ENCODE measurements at regions not wholly inside any gene's neighbourhood (a gene's known extent, or its start where the extent isn't known, plus 50 kb on each side); places are given as distances from the start of the nearest gene placed in this dataset.
"Not testable (repeated sequence)": the region's sequence is repeated elsewhere in the genome, so short reads cannot be mapped to it uniquely, and the experiment has no call there.

GRCh38 chr1:182248721-182249120, 142.9 kb downstream of the GLUL start:
- no peaks in the 10 kb centered on the region for H3K9me3 ChIP-seq
- no peaks in the 10 kb centered on the region for H3K36me3 ChIP-seq
- no peak for DNase-seq
- intact Hi-C loops (cut with DNase I) = no loop called here
- no peak for FAIRE-seq
- WGBS, 2 donors = 82 to 85% methylated on average over 5 of the region's 5 CpGs
- H3K4me1 ChIP-seq = no peaks in the 10 kb centered on the region
- no peaks in the 10 kb centered on the region for H3K27me3 ChIP-seq
- H3K27ac ChIP-seq = no peak overlapping the region
- TF ChIP-seq CTCF (IDR thresholded peaks at IDR 0.05) = no peak
- H3K4me3 ChIP-seq = no peak overlapping the region
- ATAC-seq = no peak

- H3K36me3 ChIP-seq; H3K4me3 ChIP-seq; H3K27me3 ChIP-seq; H3K9me3 ChIP-seq; DNase-seq; ATAC-seq; H3K4me1 ChIP-seq; intact Hi-C loops (cut with DNase I); FAIRE-seq; H3K27ac ChIP-seq: not testable (repeated sequence)
- 90 to 100% methylated on average over 2 of the region's 2 CpGs for WGBS, 2 donors
These were observed 143.8 kb downstream of the GLUL start for GRCh38 chr1:182247813-182248212.

GRCh38 chr1:182246783-182247182, 144.8 kb downstream of the GLUL start:
- Histone ChIP-seq H3K9me3 (no peaks in the 10 kb centered on the region), H3K4me1 (no peaks in the 10 kb centered on the region), H3K27ac (no peak overlapping the region), H3K27me3 (no peaks in the 10 kb centered on the region), H3K4me3 (no peak overlapping the region), H3K36me3 (no peaks in the 10 kb centered on the region)
- WGBS, 2 donors = 68 to 88% methylated on average over 5 of the region's 5 CpGs
- peak in 2 of 6 donors; percentile 33 to 45 for DNase-seq
- FAIRE-seq = no peak
- no peak for TF ChIP-seq CTCF (IDR thresholded peaks at IDR 0.05)
- peak in 1 of 4 donors; percentile 32 for ATAC-seq
- intact Hi-C loops (cut with DNase I) = no loop called here

GRCh38 chr1:182245040-182245439, 146.6 kb downstream of the GLUL start:
- FAIRE-seq = no peak
- 97 to 100% methylated on average over 4 of the region's 4 CpGs for WGBS, 2 donors
- H3K4me1 ChIP-seq = no peaks in the 10 kb centered on the region
- H3K27me3 ChIP-seq = no peaks in the 10 kb centered on the region
- H3K27ac ChIP-seq = no peak overlapping the region
- DNase-seq = no peak
- no peak for ATAC-seq
- no peaks in the 10 kb centered on the region for H3K9me3 ChIP-seq
- H3K4me3 ChIP-seq = no peak overlapping the region
- TF ChIP-seq CTCF (IDR thresholded peaks at IDR 0.05) = no peak
- intact Hi-C loops (cut with DNase I) = no loop called here
- no peaks in the 10 kb centered on the region for H3K36me3 ChIP-seq

GRCh38 chr1:182244451-182244850, 147.1 kb downstream of the GLUL start:
- intact Hi-C loops (cut with DNase I) = no loop called here
- no peak for TF ChIP-seq CTCF (IDR thresholded peaks at IDR 0.05)
- WGBS, 2 donors = 90 to 96% methylated on average over 2 of the region's 2 CpGs
- no peaks in the 10 kb centered on the region for H3K4me1 ChIP-seq
- no peaks in the 10 kb centered on the region for H3K27me3 ChIP-seq
- DNase-seq (no peak), ATAC-seq (no peak), FAIRE-seq (no peak)
- H3K27ac ChIP-seq = no peak overlapping the region
- H3K36me3 ChIP-seq = no peaks in the 10 kb centered on the region
- H3K9me3 ChIP-seq = no peaks in the 10 kb centered on the region
- H3K4me3 ChIP-seq = no peak overlapping the region

- H3K27me3 ChIP-seq = no peaks in the 10 kb centered on the region
- H3K27ac ChIP-seq = no peak overlapping the region
- no peaks in the 10 kb centered on the region for H3K36me3 ChIP-seq
- no peak for ATAC-seq
- TF ChIP-seq CTCF (IDR thresholded peaks at IDR 0.05) = no peak
- H3K4me3 ChIP-seq = no peak overlapping the region
- FAIRE-seq = no peak
- no peak for DNase-seq
- H3K9me3 ChIP-seq = no peaks in the 10 kb centered on the region
- H3K4me1 ChIP-seq = no peaks in the 10 kb centered on the region
- intact Hi-C loops (cut with DNase I) = no loop called here
These were observed 148.9 kb downstream of the GLUL start for GRCh38 chr1:182242641-182243040.
